K562 (cell line): ENCODE measurements at regions not wholly inside any gene's neighbourhood (a gene's known extent, or its start where the extent isn't known, plus 50 kb on each side); places are given as distances from the start of the nearest gene placed in this dataset.

ENCODE experiments used
- ATAC-seq: fragments of 200-7000 bp; cut with Tn5 transposase; 3 replicates; pipeline ENCODE4 v1.9.1; 2020; ENCODE audit warnings: moderate library complexity
- BruUV-seq: library from RNA; stranded (reverse); fragments of 400-500 nt; replicated peaks from 2 replicates; lab custom pipeline; 2021; lab: Mats Ljungman, UMichigan
- CTCF ChIA-PET: fragments of 300-600 bp; formaldehyde crosslinking; extraction: SDS; loops from one replicate; lab custom pipeline; 2021; ENCODE audit warnings: low intra/inter-chr PET ratio; lab: Yijun Ruan, JAX
- POLR2A ChIA-PET: fragments of 300-600, 350-650 bp; sonication (Branson Sonifier 250); formaldehyde crosslinking; extraction: SDS; loops from one replicate; lab custom pipeline; 2021; ENCODE audit warnings: antibody characterized with exemption, inconsistent platforms; lab: Yijun Ruan, JAX
- DNase-seq, 4 experiments: peaks; one replicate each; pipeline versions ENCODE4 v3.0.0 to v3.0.0-alpha.2; 2011 to 2018; ENCODE audit warnings: low spot score in 3 of 4, mixed read lengths in 3 of 4; ENCODE audit errors: extremely low read depth in 1 of 4
- FAIRE-seq: peaks from 2 replicates; lab custom pipeline; 2011; peaks lifted over from hg19 to GRCh38; lab: Jason Lieb, UNC
- H2AFZ ChIP-seq: 2 replicates; pipeline ENCODE4 v1.6.0; 2011; ENCODE audit warnings: low read depth, low read length, control low read depth, inconsistent platforms
- H3K27ac ChIP-seq: fragments of 200-600 bp; 3 replicates; pipeline ENCODE4 v1.8.0; 2011; ENCODE audit warnings: low read depth, mild to moderate bottlenecking, control low read depth, inconsistent platforms, low read length, moderate library complexity, mixed read lengths; ENCODE audit errors: extremely low read depth
- H3K27me3 ChIP-seq, 2 experiments: fragments of 300-600 bp in 1 of 2; 2 replicates in 1 of 2; 3 replicates in 1 of 2; pipeline versions ENCODE4 v1.6.0 to v1.8.0; 2011; ENCODE audit warnings: inconsistent platforms in 2 of 2, low read length in 2 of 2, mild to moderate bottlenecking in 1 of 2, mixed read lengths in 1 of 2, moderate library complexity in 1 of 2; ENCODE audit not compliant: control insufficient read depth in 2 of 2, insufficient read depth in 2 of 2
- H3K36me3 ChIP-seq: fragments of 300-600 bp; 3 replicates; pipeline ENCODE4 v1.8.0; 2011; ENCODE audit warnings: mild to moderate bottlenecking, low read length, inconsistent platforms; ENCODE audit not compliant: control insufficient read depth, insufficient read depth
- H3K4me1 ChIP-seq, 2 experiments: fragments of 200-600 bp in 1 of 2; replicated peaks in 1 of 2; 2 replicates in 1 of 2; 3 replicates in 1 of 2; pipeline versions ENCODE4 v1.5.1 to v1.8.0; 2011; ENCODE audit warnings: inconsistent platforms in 2 of 2, low read length in 2 of 2, mild to moderate bottlenecking in 1 of 2, mixed read lengths in 1 of 2, moderate library complexity in 1 of 2; ENCODE audit not compliant: control insufficient read depth in 2 of 2, insufficient read depth in 2 of 2
- H3K4me2 ChIP-seq: 2 replicates; pipeline ENCODE4 v1.6.1; 2011; ENCODE audit warnings: low read length, control low read depth, inconsistent platforms, mixed read lengths; ENCODE audit not compliant: insufficient read depth
- H3K4me3 ChIP-seq: fragments of 200-600 bp; sonication (generic), shearing (Covaris generic); 2 replicates; pipeline ENCODE4 v1.5.1; 2016; ENCODE audit warnings: control low read depth, inconsistent platforms
- H3K79me2 ChIP-seq: fragments of 200-600 bp; 3 replicates; pipeline ENCODE4 v1.8.0; 2011; ENCODE audit warnings: low read length, inconsistent platforms; ENCODE audit not compliant: control insufficient read depth, insufficient read depth
- H3K9ac ChIP-seq, 2 experiments: 2 replicates each; pipeline versions ENCODE4 v1.6.0 to v1.6.1; 2011; ENCODE audit warnings: low read depth in 2 of 2, low read length in 2 of 2, control low read depth in 1 of 2, inconsistent platforms in 1 of 2, mild to moderate bottlenecking in 1 of 2, mixed read lengths in 1 of 2; ENCODE audit not compliant: insufficient read depth in 1 of 2
- H3K9me1 ChIP-seq: one replicate; pipeline ENCODE4 v1.6.0; 2011; ENCODE audit warnings: inconsistent platforms, mild to moderate bottlenecking, low read length, moderate library complexity; ENCODE audit not compliant: control insufficient read depth, insufficient read depth
- H3K9me3 ChIP-seq: replicated peaks from 2 replicates; pipeline ENCODE4 v1.5.1; 2011; ENCODE audit warnings: low read depth, low read length, inconsistent platforms; ENCODE audit not compliant: control insufficient read depth, insufficient read depth
- H4K20me1 ChIP-seq: replicated peaks from 2 replicates; pipeline ENCODE4 v1.6.1; 2011; ENCODE audit warnings: low read length, inconsistent platforms, mixed read lengths; ENCODE audit not compliant: control insufficient read depth, insufficient read depth
- CC2D1A ChIP-seq: fragments of 450-650 bp; IDR thresholded peaks from 2 replicates; pipeline ENCODE4 v1.6.1; 2017; ENCODE audit warnings: mild to moderate bottlenecking
- CHCHD3 ChIP-seq: fragments of 250-450 bp; sonication (Bioruptor Pico); IDR thresholded peaks from 2 replicates; pipeline ENCODE4 v2.1.2; 2022; ENCODE audit warnings: mild to moderate bottlenecking
- GATA2 ChIP-seq: sonication (generic); formaldehyde crosslinking; IDR thresholded peaks from 2 replicates; pipeline ENCODE4 v1.4.0; 2020; ENCODE audit warnings: mild to moderate bottlenecking, missing genetic modification reagents
- MAFG ChIP-seq: fragments of 450-650 bp; conservative IDR thresholded peaks from 2 replicates; pipeline ENCODE4 v1.6.1; 2016; ENCODE audit warnings: missing genetic modification characterization, missing compliant biosample characterization
- NCOA6 ChIP-seq: fragments of 450-650 bp; IDR thresholded peaks from 2 replicates; pipeline ENCODE4 v1.6.1; 2017; ENCODE audit warnings: mild to moderate bottlenecking
- ZNF707 ChIP-seq: fragments of 250-450 bp; sonication (Bioruptor Pico); conservative IDR thresholded peaks from 2 replicates; pipeline ENCODE4 v1.8.0; 2022; ENCODE audit warnings: inconsistent platforms, mild to moderate bottlenecking, moderate library complexity
- ZNF717 ChIP-seq: fragments of 250-450 bp; sonication (Bioruptor Pico); IDR thresholded peaks from 2 replicates; pipeline ENCODE4 v1.5.0; 2021
- ZNF76 ChIP-seq: fragments of 250-450 bp; sonication (Bioruptor Pico); IDR thresholded peaks from 2 replicates; pipeline ENCODE4 v1.4.0; 2020; ENCODE audit warnings: mild to moderate bottlenecking, moderate library complexity, borderline replicate concordance
- WGBS: fragments of 100-300 bp; shearing (Covaris generic); methylation state at CpG from one replicate; pipeline ENCODE4 v1.1.6; 2016; ENCODE audit warnings: low coverage, mixed read lengths; ENCODE audit not compliant: insufficient coverage; ENCODE audit errors: missing lambda C conversion rate; 5-methylcytosine and 5-hydroxymethylcytosine counted together
- in situ Hi-C: fragments of 300-500 bp; cut with MboI; formaldehyde crosslinking; loops from 4 replicates; pipeline ENCODE4 v1.15.0; 2018; ENCODE audit warnings: inconsistent platforms, mixed read lengths
- intact Hi-C: fragments of 100-400 bp; cut with micrococcal nuclease; formaldehyde crosslinking; loops from 2 replicates; pipeline ENCODE4 v1.14.2; 2022
- TF ChIP-seq, protein P1 (sequence below): fragments of 200-600 bp; sonication (generic); IDR thresholded peaks from one replicate; pipeline ENCODE4 v1.6.1; 2012; ENCODE audit warnings: mild to moderate bottlenecking, low read depth, low read length, inconsistent platforms
- TF ChIP-seq, protein P2 (sequence below): fragments of 450-650 bp; formaldehyde crosslinking; IDR thresholded peaks from 2 replicates; pipeline ENCODE4 v1.4.0; 2020; ENCODE audit warnings: mild to moderate bottlenecking, moderate library complexity

DNA sequence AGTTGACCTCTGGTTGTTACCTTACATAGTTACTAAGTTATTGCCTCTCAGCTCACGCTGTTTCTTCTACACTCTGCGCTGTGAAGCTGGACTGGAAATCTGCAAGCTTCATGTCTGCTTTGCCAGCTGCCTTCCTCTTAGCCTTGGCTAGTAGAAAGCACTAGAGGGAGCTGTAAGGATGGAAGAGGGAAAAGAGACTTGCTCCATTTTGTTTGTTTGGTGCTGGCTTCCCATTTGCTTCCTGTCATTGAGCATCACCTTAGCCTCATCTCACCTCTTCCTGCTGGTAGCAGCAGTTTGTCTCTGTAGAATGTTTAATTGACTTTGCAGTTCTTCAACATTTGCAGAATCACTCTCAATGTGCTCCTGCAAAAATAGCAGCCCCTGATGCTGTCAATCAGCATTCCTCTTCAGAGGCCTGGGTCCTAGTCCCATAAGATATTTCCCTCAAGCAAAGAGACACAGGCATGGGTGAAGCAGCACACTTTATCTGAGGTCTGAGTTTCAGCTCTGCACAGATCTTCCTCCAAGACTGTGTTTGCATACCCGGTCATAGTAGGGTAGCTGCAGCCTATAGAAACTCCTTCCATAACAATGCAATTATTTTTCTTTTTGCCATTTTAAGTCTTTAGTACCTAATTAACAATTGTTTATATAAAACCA lies 302.2 kb upstream of the EPHA7 start:
- DNase-seq (peak in 1 of 4 experiments; percentile 1), FAIRE-seq (no peak)
- Histone ChIP-seq H4K20me1 (no peaks in the 10 kb centered on the region), H3K4me2 (no peak overlapping the region), H3K9ac (no peak overlapping the region), H3K9me3 (no peaks in the 10 kb centered on the region), H3K4me3 (no peak overlapping the region)
- BruUV-seq, result no TSS peak
- POLR2A ChIA-PET, result no interaction called here
- in situ Hi-C loops (no loop called here), intact Hi-C loops (no loop called here)
- TF ChIP-seq, protein P1, sequence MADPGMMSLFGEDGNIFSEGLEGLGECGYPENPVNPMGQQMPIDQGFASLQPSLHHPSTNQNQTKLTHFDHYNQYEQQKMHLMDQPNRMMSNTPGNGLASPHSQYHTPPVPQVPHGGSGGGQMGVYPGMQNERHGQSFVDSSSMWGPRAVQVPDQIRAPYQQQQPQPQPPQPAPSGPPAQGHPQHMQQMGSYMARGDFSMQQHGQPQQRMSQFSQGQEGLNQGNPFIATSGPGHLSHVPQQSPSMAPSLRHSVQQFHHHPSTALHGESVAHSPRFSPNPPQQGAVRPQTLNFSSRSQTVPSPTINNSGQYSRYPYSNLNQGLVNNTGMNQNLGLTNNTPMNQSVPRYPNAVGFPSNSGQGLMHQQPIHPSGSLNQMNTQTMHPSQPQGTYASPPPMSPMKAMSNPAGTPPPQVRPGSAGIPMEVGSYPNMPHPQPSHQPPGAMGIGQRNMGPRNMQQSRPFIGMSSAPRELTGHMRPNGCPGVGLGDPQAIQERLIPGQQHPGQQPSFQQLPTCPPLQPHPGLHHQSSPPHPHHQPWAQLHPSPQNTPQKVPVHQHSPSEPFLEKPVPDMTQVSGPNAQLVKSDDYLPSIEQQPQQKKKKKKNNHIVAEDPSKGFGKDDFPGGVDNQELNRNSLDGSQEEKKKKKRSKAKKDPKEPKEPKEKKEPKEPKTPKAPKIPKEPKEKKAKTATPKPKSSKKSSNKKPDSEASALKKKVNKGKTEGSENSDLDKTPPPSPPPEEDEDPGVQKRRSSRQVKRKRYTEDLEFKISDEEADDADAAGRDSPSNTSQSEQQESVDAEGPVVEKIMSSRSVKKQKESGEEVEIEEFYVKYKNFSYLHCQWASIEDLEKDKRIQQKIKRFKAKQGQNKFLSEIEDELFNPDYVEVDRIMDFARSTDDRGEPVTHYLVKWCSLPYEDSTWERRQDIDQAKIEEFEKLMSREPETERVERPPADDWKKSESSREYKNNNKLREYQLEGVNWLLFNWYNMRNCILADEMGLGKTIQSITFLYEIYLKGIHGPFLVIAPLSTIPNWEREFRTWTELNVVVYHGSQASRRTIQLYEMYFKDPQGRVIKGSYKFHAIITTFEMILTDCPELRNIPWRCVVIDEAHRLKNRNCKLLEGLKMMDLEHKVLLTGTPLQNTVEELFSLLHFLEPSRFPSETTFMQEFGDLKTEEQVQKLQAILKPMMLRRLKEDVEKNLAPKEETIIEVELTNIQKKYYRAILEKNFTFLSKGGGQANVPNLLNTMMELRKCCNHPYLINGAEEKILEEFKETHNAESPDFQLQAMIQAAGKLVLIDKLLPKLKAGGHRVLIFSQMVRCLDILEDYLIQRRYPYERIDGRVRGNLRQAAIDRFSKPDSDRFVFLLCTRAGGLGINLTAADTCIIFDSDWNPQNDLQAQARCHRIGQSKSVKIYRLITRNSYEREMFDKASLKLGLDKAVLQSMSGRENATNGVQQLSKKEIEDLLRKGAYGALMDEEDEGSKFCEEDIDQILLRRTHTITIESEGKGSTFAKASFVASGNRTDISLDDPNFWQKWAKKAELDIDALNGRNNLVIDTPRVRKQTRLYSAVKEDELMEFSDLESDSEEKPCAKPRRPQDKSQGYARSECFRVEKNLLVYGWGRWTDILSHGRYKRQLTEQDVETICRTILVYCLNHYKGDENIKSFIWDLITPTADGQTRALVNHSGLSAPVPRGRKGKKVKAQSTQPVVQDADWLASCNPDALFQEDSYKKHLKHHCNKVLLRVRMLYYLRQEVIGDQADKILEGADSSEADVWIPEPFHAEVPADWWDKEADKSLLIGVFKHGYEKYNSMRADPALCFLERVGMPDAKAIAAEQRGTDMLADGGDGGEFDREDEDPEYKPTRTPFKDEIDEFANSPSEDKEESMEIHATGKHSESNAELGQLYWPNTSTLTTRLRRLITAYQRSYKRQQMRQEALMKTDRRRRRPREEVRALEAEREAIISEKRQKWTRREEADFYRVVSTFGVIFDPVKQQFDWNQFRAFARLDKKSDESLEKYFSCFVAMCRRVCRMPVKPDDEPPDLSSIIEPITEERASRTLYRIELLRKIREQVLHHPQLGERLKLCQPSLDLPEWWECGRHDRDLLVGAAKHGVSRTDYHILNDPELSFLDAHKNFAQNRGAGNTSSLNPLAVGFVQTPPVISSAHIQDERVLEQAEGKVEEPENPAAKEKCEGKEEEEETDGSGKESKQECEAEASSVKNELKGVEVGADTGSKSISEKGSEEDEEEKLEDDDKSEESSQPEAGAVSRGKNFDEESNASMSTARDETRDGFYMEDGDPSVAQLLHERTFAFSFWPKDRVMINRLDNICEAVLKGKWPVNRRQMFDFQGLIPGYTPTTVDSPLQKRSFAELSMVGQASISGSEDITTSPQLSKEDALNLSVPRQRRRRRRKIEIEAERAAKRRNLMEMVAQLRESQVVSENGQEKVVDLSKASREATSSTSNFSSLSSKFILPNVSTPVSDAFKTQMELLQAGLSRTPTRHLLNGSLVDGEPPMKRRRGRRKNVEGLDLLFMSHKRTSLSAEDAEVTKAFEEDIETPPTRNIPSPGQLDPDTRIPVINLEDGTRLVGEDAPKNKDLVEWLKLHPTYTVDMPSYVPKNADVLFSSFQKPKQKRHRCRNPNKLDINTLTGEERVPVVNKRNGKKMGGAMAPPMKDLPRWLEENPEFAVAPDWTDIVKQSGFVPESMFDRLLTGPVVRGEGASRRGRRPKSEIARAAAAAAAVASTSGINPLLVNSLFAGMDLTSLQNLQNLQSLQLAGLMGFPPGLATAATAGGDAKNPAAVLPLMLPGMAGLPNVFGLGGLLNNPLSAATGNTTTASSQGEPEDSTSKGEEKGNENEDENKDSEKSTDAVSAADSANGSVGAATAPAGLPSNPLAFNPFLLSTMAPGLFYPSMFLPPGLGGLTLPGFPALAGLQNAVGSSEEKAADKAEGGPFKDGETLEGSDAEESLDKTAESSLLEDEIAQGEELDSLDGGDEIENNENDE, result no peak
- TF ChIP-seq NCOA6, result no peak
- no peak for TF ChIP-seq ZNF717 (CRISPR knock-in tag)
- no peak for TF ChIP-seq ZNF76 (CRISPR knock-in tag)
- TF ChIP-seq CC2D1A, result no peak
- TF ChIP-seq, protein P2, sequence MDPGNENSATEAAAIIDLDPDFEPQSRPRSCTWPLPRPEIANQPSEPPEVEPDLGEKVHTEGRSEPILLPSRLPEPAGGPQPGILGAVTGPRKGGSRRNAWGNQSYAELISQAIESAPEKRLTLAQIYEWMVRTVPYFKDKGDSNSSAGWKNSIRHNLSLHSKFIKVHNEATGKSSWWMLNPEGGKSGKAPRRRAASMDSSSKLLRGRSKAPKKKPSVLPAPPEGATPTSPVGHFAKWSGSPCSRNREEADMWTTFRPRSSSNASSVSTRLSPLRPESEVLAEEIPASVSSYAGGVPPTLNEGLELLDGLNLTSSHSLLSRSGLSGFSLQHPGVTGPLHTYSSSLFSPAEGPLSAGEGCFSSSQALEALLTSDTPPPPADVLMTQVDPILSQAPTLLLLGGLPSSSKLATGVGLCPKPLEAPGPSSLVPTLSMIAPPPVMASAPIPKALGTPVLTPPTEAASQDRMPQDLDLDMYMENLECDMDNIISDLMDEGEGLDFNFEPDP (CRISPR knock-in tag), result no peak
- no peak for TF ChIP-seq GATA2 (CRISPR knock-in tag)
- TF ChIP-seq CHCHD3 (CRISPR knock-in tag), result no peak
- TF ChIP-seq ZNF707 (CRISPR knock-in tag), result no peak
- no peak for TF ChIP-seq MAFG (tag)
- TF ChIP-seq, all 486 proteins: peak for 0
- CTCF ChIA-PET, result no interaction called here
- no peaks in the 10 kb centered on the region for H3K79me2 ChIP-seq
- H3K9me1 ChIP-seq, result no peaks in the 10 kb centered on the region
- no peaks in the 10 kb centered on the region for H3K4me1 ChIP-seq
- ATAC-seq, result no peak
- 0% methylated on average over 3 of the region's 3 CpGs for WGBS
- no peak overlapping the region for H3K27ac ChIP-seq
- no peaks in the 10 kb centered on the region for H3K27me3 ChIP-seq
- H3K36me3 ChIP-seq, result no peaks in the 10 kb centered on the region
- H2AFZ ChIP-seq, result no peak overlapping the region
